Stimulated activated CD8-positive, alpha-beta memory T cell treated with anti-CD3 and anti-CD28 coated beads, Interleukin-12 subunit alpha, Interleukin-12 subunit beta, amount 100 ng/mL, for 1 hour (primary cell): ENCODE measurements at regions not wholly inside any gene's neighbourhood (a gene's known extent, or its start where the extent isn't known, plus 50 kb on each side); places are given as distances from the start of the nearest gene placed in this dataset.

ENCODE experiments used
- DNase-seq: peaks from one replicate; pipeline ENCODE4 v3.0.0-alpha.2; 2020; ENCODE audit warnings: low read depth

DNA sequence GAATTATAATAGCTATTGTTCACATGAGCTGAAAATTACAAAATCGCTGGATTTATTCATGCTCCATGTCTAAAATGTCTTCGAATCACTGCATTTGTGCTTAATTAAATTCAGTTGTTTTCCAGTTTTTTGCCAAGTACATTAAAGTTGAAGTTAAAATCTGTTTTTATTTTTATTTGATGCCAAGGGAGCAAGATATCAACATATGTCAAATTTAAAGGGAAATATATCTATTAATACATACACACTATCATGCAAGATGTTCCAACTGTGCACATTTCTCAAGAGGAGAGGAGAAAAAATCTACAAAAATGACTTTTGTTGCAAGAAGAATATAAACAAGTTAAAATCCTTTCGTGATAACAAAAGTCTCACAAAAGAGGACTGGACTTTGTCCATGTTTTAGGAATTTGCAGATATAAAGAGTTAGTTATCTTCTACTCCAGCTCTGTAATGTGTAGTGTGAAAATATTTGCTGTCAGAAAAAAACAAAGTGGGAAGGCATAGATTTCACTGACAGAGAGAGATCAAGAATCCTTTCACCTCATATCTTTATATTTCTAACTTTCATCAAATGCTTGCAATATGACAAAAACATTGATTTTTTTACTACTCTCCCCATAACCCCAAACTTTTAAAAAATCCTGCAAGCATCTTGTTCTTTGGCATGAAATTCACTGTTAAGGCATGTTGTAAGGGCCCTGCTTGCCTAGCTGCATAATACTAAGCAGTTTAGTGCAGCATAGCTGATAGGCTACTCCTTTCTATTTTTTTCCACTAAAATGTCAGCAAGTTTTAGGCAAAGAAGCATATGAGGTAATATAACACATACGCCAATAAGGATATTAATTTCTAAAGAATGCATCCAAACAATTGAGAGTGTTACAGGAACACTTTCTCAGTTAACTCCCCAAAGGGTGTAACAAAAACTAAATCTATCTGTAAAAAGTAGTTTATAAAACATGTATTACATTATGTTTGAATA is 340.2 kb upstream of the ADAMTS5 start:
- no peak for DNase-seq

DNA sequence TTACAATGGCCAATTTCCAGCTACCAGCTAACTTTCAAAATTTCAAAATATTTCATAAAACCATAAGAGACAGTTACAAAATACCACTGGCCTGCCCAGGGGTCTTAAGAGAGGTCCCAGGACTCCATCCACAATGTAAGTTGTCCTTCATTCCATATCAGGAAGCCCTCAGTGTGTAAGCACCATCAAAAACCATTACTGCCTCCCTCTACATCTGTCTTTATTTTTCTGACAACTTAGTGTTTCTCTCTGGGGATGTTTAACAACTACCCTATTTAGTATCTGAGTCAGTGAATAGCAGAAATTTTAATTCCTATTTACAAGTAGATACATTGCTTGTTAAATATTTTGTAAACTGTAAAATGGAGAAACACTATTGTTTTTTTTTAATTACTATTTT is 339.3 kb upstream of the ADAMTS5 start:
- DNase-seq = no peak

DNA sequence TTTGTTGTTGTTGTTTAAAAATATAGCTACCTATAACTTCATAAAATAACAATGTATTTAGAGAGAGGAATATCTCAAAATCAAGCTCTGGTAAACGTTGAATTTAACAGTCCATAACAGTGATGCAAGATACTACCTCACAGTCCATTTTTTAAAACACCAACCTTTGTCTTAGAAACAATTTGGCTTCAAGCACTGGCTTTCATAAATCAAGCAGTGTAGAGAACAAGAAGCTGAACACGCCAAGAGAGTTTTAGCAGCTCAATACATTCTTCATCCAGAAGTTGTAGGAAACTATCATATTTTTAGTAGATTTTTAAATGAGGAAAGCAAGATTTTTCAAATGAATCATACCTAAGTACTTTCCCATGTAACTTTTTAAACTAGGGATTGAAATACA is 334.3 kb upstream of the ADAMTS5 start:
- no peak for DNase-seq

DNA sequence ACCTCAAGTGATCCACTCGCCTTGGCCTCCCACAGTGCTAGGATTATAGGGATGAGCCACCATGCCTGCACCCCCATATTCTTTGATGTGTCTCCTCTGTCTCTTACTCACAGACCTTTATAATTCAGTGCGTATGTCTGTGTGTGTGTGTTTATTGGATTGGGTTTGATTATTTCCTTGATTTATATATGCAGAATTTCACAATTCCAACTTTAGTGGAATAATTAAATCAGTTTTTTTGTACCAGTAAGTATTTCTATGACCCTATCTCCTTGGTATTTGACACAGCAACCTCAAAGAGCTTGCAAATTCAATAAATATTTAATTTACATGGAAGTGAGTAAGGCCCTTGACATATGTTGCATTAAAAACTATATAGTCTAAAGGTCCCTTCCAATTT is 333.9 kb upstream of the ADAMTS5 start:
- no peak for DNase-seq

DNA sequence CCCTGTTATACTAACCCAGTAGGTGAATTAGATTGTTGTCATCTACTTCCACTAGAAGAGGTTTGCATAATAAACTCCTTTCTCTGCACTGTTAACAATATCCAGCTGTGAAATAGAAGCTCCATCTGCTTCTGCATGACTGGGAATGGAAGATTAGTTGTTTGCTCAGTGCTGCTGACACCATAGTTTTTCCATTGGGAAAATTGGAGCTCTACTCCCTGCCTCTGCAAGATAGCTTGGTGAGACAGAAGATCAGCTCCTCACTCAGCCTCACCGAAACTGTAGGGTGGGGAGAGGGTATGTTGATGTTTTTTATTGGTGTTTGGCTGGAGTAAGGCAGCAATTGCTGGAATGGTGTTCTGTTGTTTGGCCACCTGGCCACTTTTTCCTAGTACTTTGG is 331.6 kb upstream of the ADAMTS5 start:
- DNase-seq = no peak

DNA sequence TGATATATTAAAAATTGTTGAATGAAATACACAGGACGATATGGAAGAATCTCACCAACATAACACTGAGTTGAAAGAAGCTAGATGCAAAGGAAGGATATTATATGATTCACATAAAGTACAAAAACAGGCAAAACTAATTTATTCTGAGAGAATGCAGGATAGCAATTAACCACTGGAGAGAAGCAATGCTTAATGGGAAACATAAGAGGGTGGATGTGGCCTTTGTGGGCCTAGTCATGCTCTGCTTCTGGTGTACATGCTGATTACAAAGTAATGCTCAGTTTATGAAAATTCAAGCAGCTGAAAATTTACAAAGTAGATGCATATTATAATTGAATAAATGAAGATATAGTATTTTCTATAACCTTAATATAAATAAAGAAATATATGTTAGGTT is 326.4 kb upstream of the ADAMTS5 start:
- DNase-seq = no peak

DNA sequence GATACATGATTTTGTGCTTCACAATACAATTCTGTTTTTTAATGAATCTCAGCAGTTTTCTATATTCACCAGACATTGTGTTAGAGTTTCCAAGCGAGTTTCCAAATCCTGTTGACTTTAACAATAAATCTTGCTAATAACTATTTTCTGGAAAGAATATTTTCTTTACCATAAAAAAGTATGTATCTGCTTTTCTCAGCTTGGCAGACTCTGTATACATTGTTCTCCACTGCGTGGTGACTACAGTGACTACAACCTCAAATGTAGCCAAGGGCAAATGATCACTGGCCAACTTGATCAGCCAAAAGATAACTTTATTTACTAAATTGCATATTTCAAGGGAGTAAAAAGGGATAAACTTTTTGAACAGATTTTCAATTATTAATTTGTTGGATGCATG is 325.9 kb upstream of the ADAMTS5 start:
- no peak for DNase-seq

DNA sequence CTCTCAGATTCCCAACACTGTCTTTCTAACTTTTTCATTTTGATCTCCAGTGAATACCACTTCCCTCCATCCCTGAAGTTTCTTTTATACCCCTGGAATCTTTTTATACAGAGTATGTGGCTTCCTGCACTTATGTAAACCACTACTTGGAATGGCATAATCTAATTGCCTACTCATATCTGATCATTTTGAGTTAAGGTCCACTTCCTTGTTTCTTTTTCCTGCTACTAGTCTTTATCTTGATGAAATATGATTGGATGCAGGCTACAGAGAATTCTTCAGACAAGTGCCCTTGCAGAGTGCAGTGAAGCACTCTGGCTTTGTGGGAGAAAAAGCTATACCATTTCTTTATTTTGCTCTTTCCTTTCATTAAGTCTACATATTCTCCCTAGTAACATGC is 325.3 kb upstream of the ADAMTS5 start:
- DNase-seq = no peak

DNA sequence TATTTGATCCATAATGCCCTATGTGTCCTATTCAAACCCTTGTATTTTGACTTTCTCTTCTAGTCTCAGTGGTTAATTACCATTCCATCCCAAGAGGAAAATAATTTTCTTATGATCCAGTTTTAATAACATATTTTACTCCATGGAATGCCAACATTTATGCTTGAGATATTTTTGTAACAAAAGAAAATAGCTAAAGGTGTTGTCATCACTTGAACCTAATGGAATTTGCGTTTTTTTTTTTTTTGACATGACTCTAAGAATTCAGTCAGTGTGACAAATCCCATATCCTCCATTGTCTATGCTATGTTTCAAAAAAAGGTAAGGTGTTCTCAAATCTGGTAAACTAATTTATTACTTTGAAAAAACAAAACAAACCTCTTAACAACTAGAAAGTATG is 324.1 kb upstream of the ADAMTS5 start:
- no peak for DNase-seq

DNA sequence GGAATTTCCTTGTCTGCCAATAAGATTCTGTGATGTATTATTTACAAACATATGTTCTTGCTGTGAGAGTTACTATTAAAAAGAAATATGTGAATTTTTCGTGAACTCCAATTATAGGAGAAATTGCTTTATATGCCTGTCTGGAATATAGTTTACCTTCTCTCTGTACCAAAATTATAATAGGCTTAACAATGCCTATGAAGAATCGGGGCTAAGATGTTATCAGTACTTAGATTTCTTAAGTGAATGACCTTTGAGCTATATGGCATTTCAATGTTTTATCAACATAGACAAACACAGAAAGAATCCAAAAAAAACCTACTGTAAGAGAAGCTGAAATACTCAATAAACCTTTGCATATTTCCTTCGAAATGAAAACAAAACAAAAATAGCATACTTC is 323.1 kb upstream of the ADAMTS5 start:
- no peak for DNase-seq

DNA sequence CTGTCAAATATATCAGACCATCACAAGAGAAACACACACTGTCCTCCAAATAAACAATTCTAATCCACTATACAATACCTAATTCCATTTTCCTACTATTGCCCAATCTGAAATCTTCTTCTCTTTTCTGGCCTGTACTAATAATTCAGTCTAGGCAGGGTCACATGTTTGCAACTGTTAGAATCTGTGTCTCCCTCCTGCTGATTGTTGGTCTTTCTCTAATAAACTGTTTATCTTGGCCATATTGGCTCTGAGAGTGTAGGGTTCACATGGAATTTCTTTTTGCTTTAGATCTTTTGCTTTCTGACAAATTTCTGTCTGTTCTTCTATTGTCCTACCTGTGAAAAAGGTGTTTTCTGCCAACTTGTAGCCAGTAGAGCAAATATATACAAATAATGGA is 319.9 kb upstream of the ADAMTS5 start:
- no peak for DNase-seq

DNA sequence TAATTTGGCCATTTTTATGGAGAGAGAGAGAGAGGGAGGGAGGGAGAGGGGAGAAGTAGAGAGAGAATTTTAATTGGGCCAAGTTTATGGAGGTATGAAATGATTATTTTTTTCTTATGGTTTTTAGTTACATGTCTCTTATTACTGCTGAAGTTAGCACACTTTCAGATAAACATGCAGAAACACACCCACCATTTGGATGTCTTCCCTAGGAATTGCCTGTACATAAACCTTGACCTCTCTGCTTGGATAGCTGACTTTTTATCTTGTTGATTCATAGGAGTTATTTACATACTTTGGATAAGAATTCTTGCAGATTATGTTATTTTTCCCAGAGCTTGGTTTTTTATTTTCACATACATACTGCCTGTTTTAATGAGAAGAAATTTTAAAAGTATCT is 310.2 kb upstream of the ADAMTS5 start:
- no peak for DNase-seq

DNA sequence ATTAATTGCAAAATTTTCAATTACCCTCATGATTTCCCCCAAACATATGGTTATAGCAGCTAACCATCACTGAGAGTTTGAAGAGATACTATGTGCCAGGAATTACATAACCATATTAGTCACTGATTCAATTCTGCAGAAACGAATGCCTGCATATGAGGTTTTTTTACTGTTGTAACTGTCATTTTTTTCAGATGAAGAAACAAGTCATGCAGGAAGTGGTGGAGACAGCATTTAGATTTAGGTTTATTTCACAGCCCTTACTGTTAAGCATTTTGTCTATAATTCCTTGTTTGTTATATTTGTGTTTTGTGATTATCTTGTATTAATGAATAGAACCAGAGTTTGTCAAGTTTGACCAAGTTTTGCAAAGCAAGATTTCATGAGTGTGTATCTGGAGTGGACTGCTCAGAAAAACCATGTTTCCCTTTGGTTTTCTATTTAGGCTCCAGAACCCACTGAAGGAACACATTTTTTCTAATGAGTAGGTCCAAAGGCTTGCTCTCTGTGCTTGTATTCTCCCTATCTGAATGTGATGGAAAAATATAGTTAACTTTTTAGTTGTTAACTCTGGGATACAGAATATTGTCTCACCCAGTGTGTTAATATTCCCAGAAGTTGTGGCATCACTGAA is 308.5 kb upstream of the ADAMTS5 start:
- no peak for DNase-seq

DNA sequence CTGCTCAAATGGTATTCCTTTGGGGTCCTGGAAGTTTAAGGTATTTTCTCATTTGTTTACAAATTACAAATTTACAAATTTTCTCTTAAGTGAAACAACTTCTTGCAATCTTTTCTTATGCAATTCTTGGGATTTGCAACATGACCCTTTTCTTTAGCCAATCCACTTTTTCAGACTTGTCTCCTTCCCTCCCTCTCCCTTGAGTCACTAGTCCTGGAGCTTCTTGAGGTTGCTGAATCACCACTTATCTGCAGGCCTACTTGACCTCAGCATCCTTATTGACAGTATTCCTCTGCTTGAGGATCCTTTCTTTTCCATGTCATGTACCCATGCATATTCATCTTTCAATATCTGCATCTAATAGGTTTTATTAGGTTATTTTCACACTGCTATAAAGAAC is 302.8 kb upstream of the ADAMTS5 start:
- no peak for DNase-seq

DNA sequence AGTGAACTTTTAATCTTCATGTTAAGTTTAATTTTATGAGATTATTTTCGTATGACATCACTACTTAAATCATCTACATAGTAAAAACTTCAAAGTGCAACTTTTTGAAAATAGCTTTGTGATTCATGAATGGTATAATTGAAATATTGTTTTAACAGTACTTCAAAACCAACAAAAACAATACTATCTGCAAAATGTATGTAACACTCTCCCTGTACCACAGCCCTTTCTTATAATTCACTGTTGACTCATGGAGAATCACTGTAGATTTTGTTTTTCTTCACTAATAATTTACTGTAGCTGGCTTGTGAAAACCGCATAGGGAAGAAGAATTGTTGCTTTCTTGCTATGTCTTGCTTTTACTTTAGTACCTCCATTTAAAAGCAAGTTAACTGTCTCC is 301.4 kb upstream of the ADAMTS5 start:
- no peak for DNase-seq

DNA sequence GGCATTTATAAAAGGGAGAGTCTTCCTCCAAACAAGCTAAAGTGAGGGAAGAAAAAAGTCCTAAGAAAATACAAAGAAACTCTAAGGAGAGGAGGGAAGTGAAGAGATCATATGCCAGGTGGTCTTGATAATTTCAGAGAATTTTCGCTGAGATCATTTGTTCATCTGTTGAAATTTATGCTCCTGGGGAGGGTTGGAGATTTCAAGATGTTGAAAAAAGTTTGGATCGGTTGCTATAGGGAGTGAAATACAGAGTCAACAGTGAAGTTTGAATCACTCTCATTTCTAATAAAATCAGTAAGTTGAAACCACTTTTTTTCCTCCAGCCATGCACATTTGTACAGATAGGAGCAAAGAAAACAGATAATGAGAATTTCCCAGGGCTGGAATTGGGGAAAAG is 299.1 kb upstream of the ADAMTS5 start:
- DNase-seq = no peak

DNA sequence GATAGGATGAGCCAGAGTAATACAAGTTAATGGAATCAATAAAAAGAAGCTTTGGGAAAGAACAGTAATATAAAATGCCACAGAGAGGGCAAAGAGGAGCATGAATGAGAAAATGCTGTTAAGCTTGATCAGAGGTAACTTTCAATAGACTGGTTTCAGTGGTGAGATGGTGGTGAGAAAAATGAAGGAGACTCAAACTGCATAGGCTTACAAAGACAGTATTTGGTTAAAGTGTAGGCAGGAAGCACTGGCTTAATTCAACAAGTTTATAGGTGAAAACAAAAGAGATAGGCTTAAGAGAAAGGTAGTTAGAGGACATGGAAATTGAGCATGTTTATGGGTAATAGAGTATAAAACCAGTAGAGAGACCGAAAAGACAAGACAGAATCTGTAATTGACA is 298.6 kb upstream of the ADAMTS5 start:
- DNase-seq = no peak

DNA sequence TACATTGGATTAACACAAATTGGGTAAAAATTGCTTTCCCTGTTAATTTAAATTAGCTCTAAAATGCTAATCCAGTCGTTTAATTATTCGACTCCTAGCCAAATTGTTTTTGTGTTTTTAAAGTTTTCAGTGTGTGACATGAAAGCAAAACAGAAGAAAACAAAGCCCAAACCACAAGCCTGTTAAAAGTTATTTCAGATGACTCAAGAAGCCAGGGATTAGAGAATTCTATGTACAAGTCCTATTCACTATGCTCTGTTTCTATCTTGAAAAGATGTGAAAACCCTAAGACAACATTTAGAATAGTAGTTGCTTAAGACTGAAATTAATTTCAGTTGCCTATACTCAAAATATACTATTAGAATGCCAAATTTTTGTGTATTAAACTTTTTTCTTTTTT is 294.8 kb upstream of the ADAMTS5 start:
- DNase-seq = no peak

DNA sequence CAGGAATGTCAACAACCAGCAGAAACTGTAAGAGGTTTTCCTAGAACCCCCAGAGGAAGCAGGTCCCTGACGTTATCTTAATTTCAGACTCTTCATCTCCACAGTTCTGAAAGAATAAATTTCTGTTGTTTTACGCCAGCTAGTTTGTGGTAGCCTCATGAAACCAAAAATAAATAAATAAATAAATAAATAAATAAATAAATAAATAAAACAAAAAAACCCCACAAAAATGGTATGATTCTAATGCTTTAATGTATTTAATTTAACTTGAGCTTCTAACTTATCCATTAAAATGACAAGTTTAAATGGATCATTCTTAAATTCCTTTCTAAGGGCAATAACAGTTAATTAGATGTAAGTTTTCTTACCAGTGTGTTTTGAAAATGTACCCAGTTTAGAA is 293.8 kb upstream of the ADAMTS5 start:
- DNase-seq = no peak

DNA sequence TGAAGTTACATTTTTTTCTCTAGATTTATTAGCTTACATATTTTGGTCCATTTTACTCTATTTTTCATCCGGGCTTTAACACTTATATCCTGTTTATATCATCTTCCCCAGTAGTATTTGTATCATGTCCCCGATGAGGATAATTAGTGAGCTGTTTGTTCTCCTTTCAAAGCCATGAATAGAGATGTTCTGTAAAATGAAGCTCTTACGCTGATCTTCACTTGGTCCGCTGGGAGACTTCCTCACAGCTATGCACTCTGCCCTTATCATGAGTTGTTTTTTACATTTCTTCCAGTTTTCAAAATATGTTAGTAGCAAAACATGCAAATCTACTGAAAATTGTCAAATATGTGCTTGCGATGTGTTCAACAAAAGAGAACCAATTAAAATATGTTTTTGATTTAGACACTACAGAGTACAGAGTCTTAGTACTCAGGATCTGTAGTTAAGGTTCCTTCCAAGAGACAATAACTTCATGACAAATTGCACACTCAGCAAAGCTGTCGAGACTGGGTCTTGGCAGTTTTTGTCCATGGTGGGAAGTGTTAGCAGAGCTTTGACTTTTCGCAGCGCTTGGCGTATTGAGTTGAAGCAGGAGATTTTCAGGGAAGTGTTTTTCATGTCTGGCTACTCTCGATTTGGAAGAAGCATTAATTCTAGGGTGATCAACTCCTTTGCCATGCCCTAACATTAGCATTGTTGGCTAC is 292.0 kb upstream of the ADAMTS5 start:
- DNase-seq = no peak

DNA sequence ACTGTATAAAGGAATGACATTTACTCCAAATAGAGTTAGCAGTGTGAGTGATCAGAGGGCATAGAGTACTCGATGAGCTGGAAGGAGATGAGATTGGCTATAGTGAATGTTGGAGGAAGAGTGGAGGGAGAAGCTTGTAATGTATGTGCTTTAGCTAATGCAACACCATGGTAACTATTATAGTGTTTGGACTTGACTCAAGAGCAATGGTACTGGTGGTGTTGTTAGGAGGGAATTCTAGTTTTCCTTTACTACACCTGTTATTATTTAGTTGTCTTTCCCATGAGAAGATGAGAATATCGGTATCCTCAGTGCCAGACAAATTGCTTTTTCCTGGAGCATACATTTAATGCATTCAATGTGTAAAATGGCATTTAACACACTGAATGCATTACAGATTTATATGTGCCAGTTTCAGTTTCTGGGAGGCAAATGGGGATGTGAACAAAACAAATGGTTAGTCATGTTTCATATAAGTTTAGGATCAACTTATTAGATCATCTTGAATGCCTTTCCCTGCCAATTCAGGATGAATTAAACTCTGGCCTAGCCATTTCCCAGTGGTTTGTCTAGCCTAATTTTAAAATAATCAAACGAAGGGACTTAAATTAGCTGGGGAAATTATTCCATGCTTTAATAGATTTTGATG is 291.1 kb upstream of the ADAMTS5 start:
- no peak for DNase-seq

DNA sequence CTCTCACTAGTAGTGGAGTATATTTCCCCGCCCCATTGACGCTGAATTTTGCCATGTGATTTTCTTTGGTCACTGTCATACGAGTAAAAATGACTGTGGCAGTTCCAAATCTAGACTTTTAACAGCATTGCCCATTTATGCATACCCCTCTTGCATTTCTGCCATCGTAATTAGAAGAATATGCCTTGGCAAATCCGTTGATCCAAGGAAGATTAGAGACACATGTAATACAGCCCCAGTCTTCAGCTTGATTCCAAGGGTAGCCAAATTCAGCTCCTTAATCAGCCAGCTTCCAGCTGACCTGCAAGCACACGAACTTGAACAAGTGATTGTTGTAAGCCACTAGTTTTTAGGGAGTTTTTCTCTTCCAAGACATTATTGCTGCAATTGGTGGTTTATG is 290.3 kb upstream of the ADAMTS5 start:
- DNase-seq = no peak

DNA sequence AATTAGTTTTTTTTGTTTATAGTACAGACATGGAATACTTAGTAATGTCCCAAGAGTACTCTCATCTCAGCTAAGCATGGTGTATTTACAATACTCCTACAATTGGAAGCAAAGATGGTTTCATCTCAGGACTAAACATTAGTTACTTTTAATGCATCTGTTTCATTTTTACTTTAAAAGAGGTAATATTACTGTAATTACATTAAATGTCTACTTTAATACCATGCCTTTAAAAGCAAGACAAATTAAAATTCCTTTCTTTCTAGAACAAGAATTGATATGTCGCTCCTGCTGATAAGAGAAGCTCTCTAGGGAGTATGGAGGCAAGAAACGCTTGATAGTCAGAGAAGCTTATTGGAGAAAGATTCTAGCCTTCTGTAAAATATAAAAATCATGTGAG is 284.9 kb upstream of the ADAMTS5 start:
- DNase-seq = no peak
